GM21381 (cell line): ENCODE measurements at regions not wholly inside any gene's neighbourhood (a gene's known extent, or its start where the extent isn't known, plus 50 kb on each side); places are given as distances from the start of the nearest gene placed in this dataset.
"Not testable (repeated sequence)": the region's sequence is repeated elsewhere in the genome, so short reads cannot be mapped to it uniquely, and the experiment has no call there.

ENCODE experiments used
- ATAC-seq: cut with Tn5 transposase; IDR thresholded peaks from one replicate; pipeline ENCODE4 v1.9.1; 2021; ENCODE audit warnings: mild to moderate bottlenecking, moderate library complexity; ENCODE audit not compliant: unreplicated experiment

DNA sequence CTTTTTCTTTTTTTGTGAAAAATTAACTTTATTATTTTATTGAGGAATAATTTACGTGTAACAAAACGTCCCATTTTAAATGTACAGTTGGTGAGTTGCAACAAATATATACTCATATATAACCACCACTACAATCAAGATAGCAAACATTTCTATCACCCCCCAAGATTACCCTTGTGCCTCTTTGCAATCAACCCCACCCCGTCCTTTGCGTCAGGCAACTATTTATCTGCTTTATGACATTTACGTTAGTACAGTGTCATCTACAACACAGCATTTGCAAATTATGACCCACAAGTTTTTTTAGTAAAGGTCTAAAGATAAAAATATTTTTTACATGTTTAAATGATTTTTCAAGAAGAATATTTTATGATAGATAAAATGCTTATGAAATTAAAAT, 485.6 kb upstream of the SOX9 start:
- no peak for ATAC-seq

DNA sequence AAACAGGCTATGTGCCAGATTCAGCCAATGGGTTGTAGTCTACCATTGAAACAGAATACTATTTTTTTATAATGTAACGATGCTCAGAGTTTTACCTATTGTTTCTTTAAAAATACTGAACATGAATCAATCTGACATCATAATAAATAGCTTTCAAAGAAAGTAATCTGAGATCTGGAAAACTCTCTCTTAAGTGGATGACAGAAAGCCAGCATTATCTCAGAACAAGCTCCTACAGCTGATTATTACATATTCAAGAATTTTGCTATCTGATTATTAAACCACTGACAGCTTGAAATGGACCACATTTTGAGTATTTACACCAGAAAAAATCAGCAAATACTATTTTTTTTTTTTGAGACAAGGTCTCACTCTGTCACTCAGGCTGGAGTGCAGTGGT, 484.2 kb upstream of the SOX9 start:
- no peak for ATAC-seq

DNA sequence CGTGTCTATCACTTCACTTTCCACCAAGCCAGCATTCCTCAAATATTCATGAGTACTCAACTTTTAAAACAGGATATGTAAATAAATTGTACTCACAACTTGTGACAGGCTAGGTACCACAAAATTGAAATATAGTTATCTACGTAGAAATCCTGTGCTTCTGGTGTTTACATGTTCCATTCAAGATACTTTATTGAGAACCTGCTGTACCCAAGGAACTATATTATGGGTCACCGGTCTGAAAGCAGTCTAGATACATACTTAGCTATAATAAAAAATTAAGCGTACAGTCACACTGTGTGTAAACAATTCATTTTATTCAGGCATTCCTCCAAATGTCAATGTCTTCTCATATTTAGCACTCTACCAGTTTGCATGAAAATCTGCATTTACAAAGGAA, 482.2 kb upstream of the SOX9 start:
- ATAC-seq, result no peak

DNA sequence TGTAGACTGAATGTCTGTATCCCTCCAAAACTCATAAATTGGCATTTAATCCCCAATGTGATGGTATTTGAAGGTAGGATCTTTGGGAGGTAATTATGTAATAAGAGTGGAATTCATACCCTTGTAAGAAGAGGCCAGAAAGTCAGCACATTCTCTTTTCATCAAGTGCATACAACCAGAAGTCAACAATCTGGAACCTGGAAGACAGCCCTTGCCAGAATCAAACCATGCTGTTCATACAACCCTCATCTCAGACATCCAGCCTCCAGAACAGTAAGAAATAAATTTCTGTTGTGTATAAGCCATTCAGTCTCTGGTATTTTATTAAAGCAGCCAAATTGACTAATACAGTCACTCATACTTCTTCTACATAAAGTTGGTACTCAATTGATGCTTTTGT, 481.0 kb upstream of the SOX9 start:
- ATAC-seq, result no peak

DNA sequence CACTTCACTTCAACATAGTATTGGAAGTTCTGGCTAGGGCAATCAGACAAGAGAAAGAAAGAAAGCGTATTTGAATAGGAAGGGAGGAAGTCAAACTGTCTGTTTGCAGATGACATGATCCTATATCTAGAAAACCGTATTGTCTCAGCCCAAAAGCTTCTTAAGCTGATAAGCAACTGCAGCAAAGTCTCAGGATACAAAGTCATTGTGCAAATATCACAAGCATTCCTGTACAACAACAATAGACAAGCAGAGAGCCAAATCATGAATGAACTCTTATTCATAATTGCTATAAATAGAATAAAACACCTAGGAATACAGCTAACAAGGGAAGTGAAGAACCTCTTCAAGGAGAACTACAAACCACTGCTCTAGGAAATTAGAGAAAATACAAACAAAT, 473.9 kb upstream of the SOX9 start:
- ATAC-seq, result not testable (repeated sequence)

DNA sequence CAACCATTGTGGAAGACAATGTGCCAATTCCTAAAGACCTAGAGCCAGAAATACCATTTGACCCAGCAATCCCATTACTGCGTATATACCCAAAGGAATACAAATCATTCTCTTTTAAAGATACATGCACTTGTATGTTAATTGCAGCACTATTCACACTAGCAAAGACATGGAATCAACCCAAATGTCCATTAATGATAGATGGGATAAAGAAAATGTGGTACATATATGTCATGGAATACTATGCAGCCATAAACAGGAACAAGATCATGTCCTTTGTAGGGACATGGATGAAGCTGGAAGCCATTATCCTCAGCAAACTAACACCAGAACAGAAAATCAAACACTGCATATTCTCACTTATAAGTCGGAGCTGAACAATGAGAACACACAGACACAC, 472.5 kb upstream of the SOX9 start:
- not testable (repeated sequence) for ATAC-seq

DNA sequence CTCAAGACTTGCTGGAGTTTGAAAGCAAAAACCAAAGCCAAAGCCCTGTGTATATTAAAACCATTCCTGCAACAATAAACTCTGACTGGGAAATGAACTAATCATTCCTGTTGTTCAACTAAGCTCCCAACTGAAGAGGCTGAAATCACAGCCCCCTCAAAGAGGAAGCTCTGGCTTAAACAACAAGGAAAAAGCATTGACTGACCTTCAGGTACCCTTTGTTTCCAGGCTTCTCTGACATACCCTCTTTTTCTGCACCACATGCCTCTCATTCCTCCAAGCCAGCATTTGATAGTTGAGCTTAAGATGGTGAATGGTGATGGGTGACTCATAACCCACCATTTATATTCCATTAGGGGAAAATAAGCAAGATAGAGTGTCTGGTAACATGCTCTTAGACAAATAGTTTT, 470.9 kb upstream of the SOX9 start:
- no peak for ATAC-seq

DNA sequence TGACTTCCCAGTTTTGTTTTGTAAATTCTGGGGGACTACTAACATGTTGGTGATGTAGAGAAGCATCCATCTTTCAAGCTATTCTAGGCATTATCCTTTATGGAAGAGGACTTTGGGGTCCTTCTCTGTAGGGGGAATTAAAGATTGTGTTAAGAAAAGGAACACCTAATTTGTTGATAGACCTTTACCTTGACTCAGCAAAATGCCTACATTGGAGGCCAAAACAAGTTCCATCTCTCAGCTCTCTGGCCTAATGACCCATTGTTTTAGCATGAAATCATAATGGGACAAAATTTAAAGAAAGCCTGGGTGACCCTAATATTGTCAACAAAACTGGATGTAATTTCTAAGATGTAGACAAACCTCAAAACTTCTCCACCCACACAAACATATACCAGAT, 465.3 kb upstream of the SOX9 start:
- ATAC-seq, result no peak

DNA sequence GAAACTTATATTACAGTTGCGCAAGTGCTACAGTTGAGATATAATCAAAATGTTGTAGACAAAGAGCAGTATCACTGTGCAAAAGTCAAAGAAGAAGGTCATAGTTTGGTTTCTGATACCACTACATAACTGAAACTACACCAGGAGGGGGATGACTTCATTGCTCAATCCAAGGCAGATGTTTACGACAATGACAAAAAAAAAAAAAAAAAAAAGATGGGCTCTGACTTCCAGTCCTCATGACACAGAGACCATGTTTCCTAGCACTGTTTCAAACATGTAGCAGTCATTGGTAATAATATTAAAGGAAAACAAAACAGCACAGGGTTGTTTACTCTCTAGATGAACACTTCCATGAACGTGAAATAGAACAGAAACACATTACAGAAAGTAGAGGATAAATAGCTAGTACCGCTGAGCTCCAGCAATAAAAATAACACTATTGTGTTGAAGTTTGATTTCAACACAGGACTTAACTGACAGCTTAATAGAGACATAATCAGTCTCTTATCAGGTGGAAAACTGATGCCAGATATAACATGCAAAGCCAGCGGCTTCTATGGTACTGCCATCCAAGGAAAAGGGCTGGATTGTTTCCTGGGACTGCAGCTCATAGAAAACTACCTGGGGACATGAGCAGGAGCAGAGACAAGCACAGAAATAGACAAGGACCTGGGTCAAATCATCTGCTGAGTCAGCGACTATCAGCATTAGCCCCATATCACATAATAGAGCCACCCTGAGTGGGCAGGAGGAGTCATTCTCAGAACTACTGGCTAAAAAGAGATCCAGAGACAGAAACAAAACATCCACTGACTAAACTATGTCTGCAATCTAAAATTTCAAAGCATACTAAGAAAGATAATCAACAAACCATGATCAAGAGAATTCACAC, 463.6 kb upstream of the SOX9 start:
- no peak for ATAC-seq

DNA sequence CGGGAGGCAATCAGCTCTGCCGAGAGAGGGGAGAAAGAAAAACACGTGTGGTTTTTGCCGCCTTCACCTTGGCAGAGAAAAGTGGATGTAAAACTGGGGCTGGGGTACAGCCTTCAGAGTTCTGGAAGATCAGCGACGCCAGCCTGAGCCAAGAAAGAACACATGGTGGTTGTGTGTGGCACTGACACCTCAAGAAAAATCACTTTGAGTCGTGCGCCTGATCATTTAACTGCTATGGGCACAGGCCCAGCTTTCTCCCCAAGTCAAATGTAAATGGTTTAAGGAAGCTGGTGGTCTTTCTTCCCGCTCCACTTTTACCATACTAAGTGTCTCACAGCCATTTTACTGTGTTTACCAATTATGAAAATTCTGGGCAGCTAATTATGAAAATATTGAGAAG, 461.8 kb upstream of the SOX9 start:
- ATAC-seq, result no peak

DNA sequence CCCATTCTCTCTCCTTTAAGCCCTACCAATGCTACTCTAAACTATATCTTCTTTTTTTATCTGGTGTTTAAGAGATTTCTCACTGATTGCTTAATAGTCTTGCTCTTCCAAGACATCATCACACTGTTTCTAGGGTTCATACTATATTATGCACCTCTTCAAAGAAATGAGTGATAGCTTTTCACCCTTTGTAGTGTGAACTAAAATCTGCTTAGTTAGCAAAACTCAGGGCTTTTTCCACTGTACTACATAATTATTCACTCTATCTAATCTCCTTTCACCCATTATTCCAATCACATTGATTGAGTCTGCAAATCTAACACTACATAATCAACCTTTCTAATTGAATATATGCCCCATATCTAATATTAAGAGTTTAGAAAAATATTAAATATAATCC, 456.0 kb upstream of the SOX9 start:
- no peak for ATAC-seq

DNA sequence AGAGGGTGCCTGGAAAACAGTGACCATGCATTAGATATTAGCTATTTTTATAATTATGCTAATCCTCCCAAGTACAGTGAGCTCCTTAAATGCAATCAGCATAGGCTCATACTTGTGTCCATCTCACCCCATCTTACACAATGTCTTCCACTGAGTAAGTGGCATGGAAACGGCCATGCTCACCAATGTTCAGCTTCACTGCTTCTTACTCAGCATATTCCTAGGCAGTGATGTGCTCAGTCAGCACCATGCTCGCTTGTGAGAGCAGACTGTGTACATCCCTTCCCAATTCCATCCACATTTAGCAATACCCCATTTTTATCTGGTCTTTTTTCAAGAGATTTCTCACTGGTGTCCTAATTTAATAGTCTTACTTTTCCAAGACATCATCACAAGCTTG, 454.8 kb upstream of the SOX9 start:
- no peak for ATAC-seq

DNA sequence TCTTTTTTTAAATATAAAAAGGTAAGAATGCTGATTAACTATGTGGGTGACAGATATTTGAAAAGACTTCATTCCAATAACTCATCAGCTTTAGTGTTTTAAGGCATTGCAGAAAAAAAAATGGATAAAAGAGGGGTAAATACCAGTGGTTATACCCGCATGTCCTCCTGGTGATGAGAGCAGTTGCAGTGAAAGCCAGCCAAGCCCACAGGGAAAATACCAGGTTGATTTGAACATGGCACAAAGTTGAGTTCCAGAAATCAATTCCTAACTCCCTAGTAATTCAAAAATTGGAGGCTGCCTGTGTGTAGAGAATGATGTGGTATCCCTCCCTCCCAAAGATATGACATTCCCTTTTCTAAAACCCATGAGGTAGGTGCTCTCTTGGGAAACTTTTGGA, 453.2 kb upstream of the SOX9 start:
- ATAC-seq, result no peak

DNA sequence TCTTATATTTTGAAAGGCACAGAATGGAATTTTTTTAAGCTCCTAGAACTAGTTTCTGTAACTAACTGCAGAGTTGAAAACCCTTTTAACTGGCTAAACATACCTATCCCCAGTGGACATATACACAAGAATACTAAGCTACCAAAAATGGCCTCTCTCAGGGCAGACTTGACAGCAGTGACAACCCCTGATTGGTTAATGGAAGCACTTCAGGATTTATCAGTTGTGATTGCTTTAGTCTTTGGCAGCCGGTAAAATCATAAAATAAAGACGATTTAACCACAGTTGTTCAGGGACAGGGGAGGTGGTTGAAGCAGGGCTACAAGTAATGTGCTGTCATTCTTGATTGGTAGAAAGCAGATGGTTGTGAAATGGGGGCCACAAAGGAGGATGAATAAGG, 452.0 kb upstream of the SOX9 start:
- ATAC-seq, result no peak

DNA sequence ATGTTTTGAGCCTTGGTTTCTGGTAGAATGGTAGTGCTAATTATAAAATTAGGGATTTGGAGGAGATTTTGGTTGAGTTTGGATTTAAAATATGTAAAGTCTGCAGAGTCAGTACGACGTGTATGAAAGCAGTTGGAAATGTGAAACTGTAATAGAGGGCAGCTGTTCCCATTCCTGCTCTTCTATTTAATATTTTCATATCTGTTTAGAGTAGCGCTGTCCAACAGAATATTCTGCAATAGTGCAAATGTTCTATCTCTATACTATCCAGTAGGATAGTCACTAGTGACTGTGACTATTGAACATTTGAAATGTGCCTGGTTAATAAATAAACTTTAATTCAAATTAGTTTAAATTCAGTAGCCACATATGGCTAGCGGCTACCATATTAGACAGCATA, 443.4 kb upstream of the SOX9 start:
- ATAC-seq, result no peak

DNA sequence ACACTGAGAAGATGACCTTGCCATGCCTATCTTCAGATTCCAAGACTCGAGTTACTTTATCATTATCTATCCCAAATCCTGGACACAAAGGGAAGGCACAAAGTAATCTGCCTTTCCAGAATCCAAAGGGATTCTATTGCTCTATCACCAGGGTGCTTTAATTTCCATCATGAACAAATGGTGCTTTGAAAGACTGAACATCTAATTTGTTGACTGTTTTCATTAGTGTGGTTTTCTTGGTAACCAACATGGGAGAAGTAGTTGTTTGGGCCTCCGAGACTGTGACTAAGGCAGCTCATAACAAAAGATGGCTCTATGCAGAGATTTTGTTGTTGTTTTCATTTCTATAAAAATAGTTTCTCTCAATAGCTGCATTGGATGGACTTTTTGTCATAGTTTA, 441.0 kb upstream of the SOX9 start:
- no peak for ATAC-seq

DNA sequence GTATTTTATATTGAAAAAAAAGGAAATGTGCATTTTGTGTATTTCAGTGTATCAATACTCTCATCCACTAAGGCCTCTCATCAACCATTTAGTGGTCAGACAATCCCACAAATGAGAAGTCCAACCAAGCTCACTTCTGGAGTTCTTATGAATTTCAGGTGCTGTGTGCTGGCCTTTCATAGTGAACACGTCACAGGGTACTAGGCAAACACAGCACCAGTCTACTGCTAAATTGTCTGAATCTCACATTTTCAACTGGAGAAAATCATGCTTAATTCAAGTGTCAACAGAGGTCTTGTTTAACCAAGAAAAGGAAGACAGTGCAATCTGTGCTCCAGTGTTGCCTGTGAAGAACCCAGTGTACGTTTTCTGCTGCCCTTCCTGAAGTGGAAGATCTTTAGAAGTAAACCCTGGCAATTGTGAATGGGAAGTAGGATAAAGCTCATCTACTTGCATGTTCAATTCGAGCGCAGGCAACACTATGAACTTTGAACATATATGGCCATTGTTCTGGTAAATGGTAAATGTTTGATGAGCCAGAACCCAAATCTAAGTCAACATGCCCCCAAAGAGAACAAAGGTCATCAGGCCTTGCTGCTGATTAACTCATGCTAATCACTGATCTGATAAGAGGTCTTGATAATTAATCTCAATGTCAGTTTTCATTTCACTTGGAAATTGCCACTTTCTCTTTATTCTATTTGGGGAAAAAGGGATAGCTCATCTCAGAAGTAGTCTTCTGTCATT, 439.2 kb upstream of the SOX9 start:
- ATAC-seq, result no peak

DNA sequence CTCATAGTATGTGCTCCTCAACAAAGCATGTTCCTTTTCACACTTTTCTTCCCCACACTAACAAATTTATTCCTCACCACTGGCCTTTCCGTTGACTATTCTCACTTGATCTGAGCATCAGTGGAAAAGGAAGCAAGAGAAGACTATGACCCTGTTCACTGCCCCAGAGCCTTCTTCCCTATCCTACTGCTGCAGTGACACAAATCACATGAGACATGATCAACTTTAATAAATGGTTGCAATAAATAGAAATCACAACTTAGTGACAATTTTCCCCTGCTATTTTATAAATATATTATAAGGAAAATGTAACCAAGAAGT, 438.7 kb upstream of the SOX9 start:
- no peak for ATAC-seq

DNA sequence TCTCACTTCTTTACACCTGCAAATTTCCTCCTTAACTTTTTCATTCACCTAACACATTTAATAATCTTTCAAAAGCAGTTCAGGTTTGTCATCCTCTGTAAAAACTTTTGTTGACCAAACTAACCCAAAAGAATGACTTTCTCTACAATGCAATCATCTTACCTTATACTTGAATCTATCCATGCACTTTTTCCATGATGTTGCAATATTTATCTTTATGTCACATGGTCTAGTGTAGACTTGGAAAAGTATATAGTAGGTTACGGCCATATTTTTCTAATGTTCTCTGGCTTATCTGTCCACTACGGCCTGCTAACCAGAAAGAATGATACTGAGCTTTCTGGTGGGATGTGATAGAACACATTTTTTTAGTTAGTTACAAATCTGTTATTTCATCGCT, 431.0 kb upstream of the SOX9 start:
- no peak for ATAC-seq

DNA sequence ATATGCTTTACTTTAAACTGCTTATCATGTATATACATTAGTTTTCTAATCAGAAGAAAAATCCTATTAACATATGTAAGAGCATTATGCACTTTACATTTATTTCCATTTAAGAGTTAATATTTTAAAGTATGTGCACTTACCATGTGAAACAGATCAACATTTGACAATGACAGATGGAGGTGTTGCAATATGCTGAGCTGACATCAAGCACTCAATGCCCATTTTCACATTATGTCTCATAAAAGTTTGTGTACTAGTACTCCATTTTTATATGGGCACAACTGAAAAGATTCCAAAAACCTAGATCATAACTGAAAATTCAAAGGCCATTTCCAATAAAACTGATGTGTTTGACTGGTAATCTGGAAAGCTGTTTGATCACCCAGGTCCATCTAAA, 420.9 kb upstream of the SOX9 start:
- ATAC-seq, result no peak

DNA sequence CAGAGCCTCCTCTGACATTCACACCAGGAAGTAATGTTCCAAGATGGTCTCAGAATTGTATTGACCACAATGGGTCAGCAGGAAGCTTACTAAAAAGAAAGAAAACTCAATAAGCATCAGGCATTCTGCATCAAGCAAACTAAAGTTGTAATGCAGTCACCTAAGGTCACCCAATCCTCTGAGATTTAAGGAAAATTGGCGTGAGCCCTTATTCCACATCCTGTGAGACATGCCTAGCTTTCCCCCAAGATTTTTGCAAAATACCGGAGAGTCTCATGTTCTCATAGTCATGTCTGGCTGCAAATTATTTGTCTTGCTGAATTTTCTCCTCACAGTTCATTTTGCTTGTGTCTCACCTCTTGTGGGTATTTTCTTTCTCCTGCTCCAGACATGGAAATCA, 417.1 kb upstream of the SOX9 start:
- no peak for ATAC-seq

DNA sequence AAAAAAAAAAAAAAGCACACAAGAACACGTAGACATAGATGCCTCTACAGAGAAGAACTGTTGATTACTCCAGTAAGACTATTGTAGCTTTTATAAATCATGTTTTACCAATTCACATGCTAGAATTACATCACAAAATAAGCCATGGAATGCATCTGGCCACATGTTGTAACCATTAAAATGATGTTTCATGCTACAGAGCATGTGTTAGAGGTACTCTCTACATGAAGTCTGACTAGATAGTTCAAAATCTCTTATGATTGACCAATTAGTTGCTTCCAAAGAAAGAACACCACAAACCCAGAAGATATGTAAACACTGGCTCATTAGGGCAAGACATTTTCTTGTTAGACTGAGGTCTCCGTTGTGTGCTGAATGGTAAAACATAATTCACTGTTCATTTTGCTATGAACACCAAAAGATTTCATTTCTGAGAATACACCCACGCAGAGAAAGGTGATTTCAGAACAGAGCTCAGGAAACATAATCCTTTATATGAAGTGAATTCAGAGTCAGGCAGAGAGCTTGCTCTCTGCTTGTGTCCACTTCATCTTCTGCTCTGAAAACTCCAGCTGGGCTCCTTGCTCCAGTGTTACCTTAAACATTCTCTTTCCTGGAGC, 411.4 kb upstream of the SOX9 start:
- no peak for ATAC-seq
